Calu3 (cell line): ENCODE measurements at regions not wholly inside any gene's neighbourhood (a gene's known extent, or its start where the extent isn't known, plus 50 kb on each side); places are given as distances from the start of the nearest gene placed in this dataset.

Experiments used
- BruUV-seq: library from RNA; stranded (reverse); fragments of 400-500 nt; replicated peaks from 2 replicates; lab custom pipeline; 2021; lab: Mats Ljungman, UMichigan
- CTCF ChIA-PET: fragments of 300-600 bp; sonication (Branson Sonifier 250); formaldehyde crosslinking; loops from one replicate; lab custom pipeline; 2022; ENCODE audit warnings: antibody characterized with exemption; lab: Charles Lee
- DNase-seq: peaks from one replicate; pipeline ENCODE4 v3.0.0; 2022
- H3K27ac Mint-ChIP-seq: one replicate; pipeline ENCODE4 v1.8.0; 2022; ENCODE audit warnings: mixed read lengths; ENCODE audit not compliant: unreplicated experiment
- H3K27me3 Mint-ChIP-seq: one replicate; pipeline ENCODE4 v1.8.0; 2022; ENCODE audit warnings: mixed read lengths; ENCODE audit not compliant: unreplicated experiment
- H3K36me3 Mint-ChIP-seq: one replicate; pipeline ENCODE4 v1.8.0; 2022; ENCODE audit warnings: mild to moderate bottlenecking, moderate library complexity, mixed read lengths; ENCODE audit not compliant: insufficient read depth, unreplicated experiment
- H3K4me1 Mint-ChIP-seq: one replicate; pipeline ENCODE4 v1.8.0; 2022; ENCODE audit warnings: mild to moderate bottlenecking, low read depth, mixed read lengths; ENCODE audit not compliant: unreplicated experiment
- H3K4me3 Mint-ChIP-seq: one replicate; pipeline ENCODE4 v1.8.0; 2022; ENCODE audit warnings: mild to moderate bottlenecking, low read depth, moderate library complexity, mixed read lengths; ENCODE audit not compliant: unreplicated experiment
- H3K9me3 Mint-ChIP-seq: one replicate; pipeline ENCODE4 v1.8.0; 2022; ENCODE audit warnings: low read depth, mixed read lengths; ENCODE audit not compliant: unreplicated experiment
- intact Hi-C: fragments of 100-400 bp; cut with micrococcal nuclease; formaldehyde crosslinking; loops from one replicate; pipeline ENCODE4 v1.10.0; 2022; ENCODE audit not compliant: unreplicated experiment
- TF ChIP-seq, protein P1 (sequence below): fragments of 200-600 bp; IDR thresholded peaks from one replicate; pipeline ENCODE4 v1.8.0; 2022; ENCODE audit warnings: antibody characterized with exemption; ENCODE audit not compliant: unreplicated experiment

DNA sequence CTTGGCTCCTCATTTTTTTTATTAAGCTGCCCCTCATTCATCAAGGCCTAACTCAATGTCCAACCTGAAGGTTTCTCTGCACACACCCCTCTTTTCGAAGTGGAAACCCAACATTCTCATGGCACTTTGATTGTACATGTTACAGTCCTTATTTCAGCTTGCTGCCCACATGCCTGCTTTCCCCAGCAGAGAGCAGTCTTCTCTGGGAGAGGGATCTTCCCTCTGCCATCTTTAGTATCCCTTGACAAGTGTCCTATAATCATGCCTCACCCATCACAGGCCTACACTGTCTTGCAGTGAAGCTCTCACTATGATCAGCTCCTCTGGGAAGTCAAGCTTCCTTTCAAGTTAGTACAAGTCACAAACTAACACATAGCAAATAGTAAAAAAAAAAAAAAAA is 175.1 kb downstream of the ACER2 start:
- Mint-ChIP-seq H3K9me3 (peaks cover 4% of the 10 kb centered on the region), H3K4me1 (no peaks in the 10 kb centered on the region), H3K36me3 (no peaks in the 10 kb centered on the region), H3K27ac (no peak overlapping the region), H3K27me3 (peaks cover 57% of the 10 kb centered on the region), H3K4me3 (no peak overlapping the region)
- no peak for DNase-seq
- TF ChIP-seq, protein P1, sequence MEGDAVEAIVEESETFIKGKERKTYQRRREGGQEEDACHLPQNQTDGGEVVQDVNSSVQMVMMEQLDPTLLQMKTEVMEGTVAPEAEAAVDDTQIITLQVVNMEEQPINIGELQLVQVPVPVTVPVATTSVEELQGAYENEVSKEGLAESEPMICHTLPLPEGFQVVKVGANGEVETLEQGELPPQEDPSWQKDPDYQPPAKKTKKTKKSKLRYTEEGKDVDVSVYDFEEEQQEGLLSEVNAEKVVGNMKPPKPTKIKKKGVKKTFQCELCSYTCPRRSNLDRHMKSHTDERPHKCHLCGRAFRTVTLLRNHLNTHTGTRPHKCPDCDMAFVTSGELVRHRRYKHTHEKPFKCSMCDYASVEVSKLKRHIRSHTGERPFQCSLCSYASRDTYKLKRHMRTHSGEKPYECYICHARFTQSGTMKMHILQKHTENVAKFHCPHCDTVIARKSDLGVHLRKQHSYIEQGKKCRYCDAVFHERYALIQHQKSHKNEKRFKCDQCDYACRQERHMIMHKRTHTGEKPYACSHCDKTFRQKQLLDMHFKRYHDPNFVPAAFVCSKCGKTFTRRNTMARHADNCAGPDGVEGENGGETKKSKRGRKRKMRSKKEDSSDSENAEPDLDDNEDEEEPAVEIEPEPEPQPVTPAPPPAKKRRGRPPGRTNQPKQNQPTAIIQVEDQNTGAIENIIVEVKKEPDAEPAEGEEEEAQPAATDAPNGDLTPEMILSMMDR = no peak
- intact Hi-C loops = no loop called here
- no TSS peak for BruUV-seq
- CTCF ChIA-PET = no interaction called here

DNA sequence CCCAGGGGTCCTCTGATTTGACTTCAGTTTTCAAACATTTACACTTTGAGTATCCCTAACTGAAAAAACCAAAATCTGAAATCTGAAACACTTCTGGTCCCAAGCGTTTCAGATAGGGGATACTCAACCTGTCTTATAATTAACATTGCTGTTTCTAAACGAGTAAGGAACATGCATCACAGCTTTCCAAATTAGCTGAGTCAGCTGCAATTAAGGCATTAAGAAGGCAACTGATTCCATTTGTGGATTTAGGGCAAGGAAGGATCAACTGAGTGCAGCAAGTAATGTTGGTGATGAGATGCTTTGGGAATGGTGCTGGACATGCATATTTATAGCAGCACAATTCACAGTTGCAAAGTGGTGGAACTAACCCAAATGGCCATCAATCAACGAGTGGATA is 168.6 kb downstream of the ACER2 start:
- Mint-ChIP-seq H3K4me1 (no peaks in the 10 kb centered on the region), H3K9me3 (no peaks in the 10 kb centered on the region), H3K27ac (no peak overlapping the region), H3K4me3 (no peak overlapping the region), H3K36me3 (no peaks in the 10 kb centered on the region), H3K27me3 (peaks cover 70% of the 10 kb centered on the region)
- TF ChIP-seq, protein P1 = no peak
- CTCF ChIA-PET = no interaction called here
- no peak for DNase-seq
- intact Hi-C loops = no loop called here
- BruUV-seq = no TSS peak

DNA sequence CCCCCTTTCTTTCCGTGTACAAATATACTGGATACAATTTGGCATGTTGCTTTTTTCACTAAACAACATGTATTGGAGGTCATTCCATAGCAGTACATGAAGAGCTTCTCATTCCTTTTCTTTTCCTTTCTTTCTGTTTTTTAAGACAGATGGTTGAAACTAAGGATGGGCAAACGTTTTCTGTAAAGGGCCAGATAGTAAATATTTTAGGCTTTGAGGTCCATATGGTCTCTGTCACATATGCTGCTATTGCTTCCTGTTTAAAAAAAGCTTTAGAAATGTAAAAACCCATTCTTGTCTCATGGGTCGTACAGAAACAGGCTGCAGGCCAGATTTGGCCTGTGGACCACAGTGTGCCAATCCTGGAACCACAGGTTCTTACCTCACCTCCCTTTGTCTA is 160.1 kb downstream of the ACER2 start:
- Mint-ChIP-seq H3K27ac (no peak overlapping the region), H3K27me3 (peaks cover 37% of the 10 kb centered on the region), H3K36me3 (no peaks in the 10 kb centered on the region), H3K4me3 (no peak overlapping the region), H3K9me3 (no peaks in the 10 kb centered on the region), H3K4me1 (no peaks in the 10 kb centered on the region)
- no TSS peak for BruUV-seq
- intact Hi-C loops = no loop called here
- no peak for DNase-seq
- CTCF ChIA-PET = no interaction called here
- TF ChIP-seq, protein P1 = no peak

DNA sequence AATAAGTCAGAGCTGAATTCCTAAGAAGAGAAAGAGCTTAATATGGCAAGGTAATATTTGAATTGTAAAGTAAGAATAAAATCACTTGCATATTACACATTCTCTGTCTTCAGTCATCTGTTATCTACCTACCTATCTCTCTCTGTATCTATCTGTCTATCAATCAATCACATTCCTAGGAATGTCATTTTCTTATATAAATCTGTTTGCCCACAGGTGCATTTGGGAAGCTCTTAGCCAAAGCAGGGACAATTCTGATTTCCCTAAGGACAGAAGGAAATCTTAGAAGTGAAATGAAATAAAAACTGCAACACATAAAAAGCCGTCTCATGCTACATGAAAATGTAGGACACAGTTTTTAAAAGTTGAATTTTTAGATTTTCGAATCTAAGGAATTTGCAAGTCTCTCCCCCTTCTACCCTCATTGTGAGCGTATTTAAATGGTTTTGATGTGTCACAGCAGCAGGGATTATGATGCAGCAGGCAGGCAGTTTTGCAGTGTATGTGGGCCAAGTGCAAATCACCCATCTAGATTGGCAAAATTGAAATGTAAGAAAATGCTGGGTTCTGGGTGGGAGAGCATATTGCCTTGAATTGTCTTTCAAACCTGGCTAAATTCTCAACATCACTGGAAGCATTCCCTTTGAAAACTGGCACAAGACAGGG is 155.7 kb downstream of the ACER2 start:
- Mint-ChIP-seq H3K4me1 (no peaks in the 10 kb centered on the region), H3K27me3 (peaks cover 10% of the 10 kb centered on the region)
- CTCF ChIA-PET = no interaction called here

More for the DNA sequence above, 155.7 kb downstream of the ACER2 start:
- intact Hi-C loops = no loop called here
- BruUV-seq = no TSS peak
- TF ChIP-seq, protein P1 = no peak
- Mint-ChIP-seq H3K4me3 (no peak overlapping the region), H3K9me3 (no peaks in the 10 kb centered on the region), H3K27ac (no peak overlapping the region), H3K36me3 (no peaks in the 10 kb centered on the region)
- no peak for DNase-seq
